Testis (tissue), 2 donors: ENCODE measurements at regions not wholly inside any gene's neighbourhood (a gene's known extent, or its start where the extent isn't known, plus 50 kb on each side); places are given as distances from the start of the nearest gene placed in this dataset.

Experiments
- CTCF ChIP-seq, 3 experiments: fragments of 450-650 bp in 2 of 3; fragments of 200-600 bp in 1 of 3; sonication (generic) in 1 of 3; IDR thresholded peaks; one replicate each; pipeline ENCODE4 v1.5.1; 2016 to 2019; ENCODE audit warnings: antibody characterized with exemption in 3 of 3, mild to moderate bottlenecking in 2 of 3, moderate library complexity in 1 of 3
- POLR2A ChIP-seq: fragments of 450-650 bp; IDR thresholded peaks from one replicate; pipeline ENCODE4 v1.6.1; 2017; ENCODE audit warnings: antibody characterized with exemption, mild to moderate bottlenecking, moderate library complexity

GRCh38 chr18:6561420-6561861 is 146.7 kb upstream of the L3MBTL4 start:
- TF ChIP-seq CTCF (IDR thresholded peaks at IDR 0.05): no peak
- TF ChIP-seq POLR2A: no peak
